Activated CD4-positive, alpha-beta T cell treated with anti-CD3 and anti-CD28 coated beads for 24 hours (primary cell): ENCODE measurements at regions not wholly inside any gene's neighbourhood (a gene's known extent, or its start where the extent isn't known, plus 50 kb on each side); places are given as distances from the start of the nearest gene placed in this dataset.
"Not testable (repeated sequence)": the region's sequence is repeated elsewhere in the genome, so short reads cannot be mapped to it uniquely, and the experiment has no call there.

Source experiments
- DNase-seq, 2 donors: peaks; one replicate each; pipeline ENCODE4 v3.0.0-alpha.2; 2020; ENCODE audit warnings: low read depth in 2 of 2

GRCh38 chr4:126965877-126966276 lies 666.9 kb upstream of the INTU start:
- DNase-seq: no peak

GRCh38 chr4:126969360-126970235 lies 663.2 kb upstream of the INTU start:
- DNase-seq: no peak

GRCh38 chr4:126973201-126973600 lies 659.6 kb upstream of the INTU start:
- no peak for DNase-seq

- DNase-seq: no peak
Measured at GRCh38 chr4:126976850-126977632, 655.7 kb upstream of the INTU start.

GRCh38 chr4:126986005-126986404 lies 646.8 kb upstream of the INTU start:
- no peak for DNase-seq

- DNase-seq: no peak
Measured at GRCh38 chr4:126986828-126987227, 645.9 kb upstream of the INTU start.

GRCh38 chr4:126991965-126992364 lies 640.8 kb upstream of the INTU start:
- DNase-seq: no peak

GRCh38 chr4:126992910-126993309 lies 639.8 kb upstream of the INTU start:
- no peak for DNase-seq

- no peak for DNase-seq
Measured at GRCh38 chr4:126993351-126993750, 639.4 kb upstream of the INTU start.

GRCh38 chr4:126995235-126995634 lies 637.5 kb upstream of the INTU start:
- no peak for DNase-seq

GRCh38 chr4:127000110-127000509 lies 632.6 kb upstream of the INTU start:
- no peak for DNase-seq

- no peak for DNase-seq
Measured at GRCh38 chr4:127000846-127001245, 631.9 kb upstream of the INTU start.

- DNase-seq: no peak
Measured at GRCh38 chr4:127001933-127002332, 630.8 kb upstream of the INTU start.

GRCh38 chr4:127006446-127006877 lies 626.3 kb upstream of the INTU start:
- DNase-seq: no peak

- no peak for DNase-seq
Measured at GRCh38 chr4:127007305-127007704, 625.5 kb upstream of the INTU start.

- DNase-seq: no peak
Measured at GRCh38 chr4:127012549-127012948, 620.2 kb upstream of the INTU start.

GRCh38 chr4:127015667-127016117 lies 617.1 kb upstream of the INTU start:
- no peak for DNase-seq

GRCh38 chr4:127018381-127018780 lies 614.4 kb upstream of the INTU start:
- DNase-seq: no peak

- not testable (repeated sequence) for DNase-seq
Measured at GRCh38 chr4:127020831-127021230, 611.9 kb upstream of the INTU start.

- no peak for DNase-seq
Measured at GRCh38 chr4:127036296-127036695, 596.5 kb upstream of the INTU start.

- DNase-seq: no peak
Measured at GRCh38 chr4:127045861-127046260, 586.9 kb upstream of the INTU start.

- DNase-seq: no peak
Measured at GRCh38 chr4:127047930-127048329, 584.8 kb upstream of the INTU start.
